SK-N-SH (cell line): ENCODE measurements at regions not wholly inside any gene's neighbourhood (a gene's known extent, or its start where the extent isn't known, plus 50 kb on each side); places are given as distances from the start of the nearest gene placed in this dataset.

Source experiments
- CTCF ChIA-PET: fragments of 300-600, 350-600 bp; formaldehyde crosslinking; extraction: SDS; loops from one replicate; lab custom pipeline; 2021; lab: Yijun Ruan, JAX
- POLR2A ChIA-PET: fragments of 350-600 bp; sonication (Branson Sonifier 250); formaldehyde crosslinking; extraction: SDS; loops from one replicate; lab custom pipeline; 2020; ENCODE audit warnings: antibody characterized with exemption, inconsistent platforms; lab: Yijun Ruan, JAX
- DNase-seq: peaks from one replicate; pipeline ENCODE4 v3.0.0; 2012
- H2AFZ ChIP-seq: fragments of 200-600 bp; sonication (generic); 2 replicates; pipeline ENCODE4 v1.8.1; 2016; ENCODE audit warnings: antibody characterized with exemption, mild to moderate bottlenecking, low read depth
- H3F3A ChIP-seq: fragments of 200-600 bp; sonication (generic); replicated peaks from 2 replicates; pipeline ENCODE3; 2016; ENCODE audit warnings: antibody characterized with exemption, mild to moderate bottlenecking; ENCODE audit not compliant: insufficient read depth
- H3K27ac ChIP-seq, 2 experiments: fragments of 200-500 bp in 1 of 2; fragments of 200-600 bp in 1 of 2; sonication (Bioruptor generic) in 1 of 2; sonication (generic), shearing (Covaris generic) in 1 of 2; 2 replicates each; pipeline versions ENCODE4 v1.5.1 to v1.6.1; 2014 to 2016; ENCODE audit warnings: low read depth in 2 of 2, inconsistent platforms in 1 of 2, low read length in 1 of 2, mild to moderate bottlenecking in 1 of 2, mixed read lengths in 1 of 2
- H3K27me3 ChIP-seq: fragments of 200-600 bp; sonication (generic), shearing (Covaris generic); 2 replicates; pipeline ENCODE4 v1.6.1; 2016; ENCODE audit warnings: mixed run types; ENCODE audit not compliant: insufficient read depth
- H3K36me3 ChIP-seq, 2 experiments: fragments of 200-500 bp in 1 of 2; fragments of 200-600 bp in 1 of 2; sonication (Bioruptor generic) in 1 of 2; sonication (generic) in 1 of 2; replicated peaks in 1 of 2; 2 replicates each; pipeline versions ENCODE3 to v1.5.1; 2014 to 2016; ENCODE audit warnings: low read length in 1 of 2, mild to moderate bottlenecking in 1 of 2; ENCODE audit not compliant: insufficient read depth in 2 of 2, control insufficient read depth in 1 of 2
- H3K4me1 ChIP-seq, 2 experiments: fragments of 200-500 bp in 1 of 2; fragments of 200-600 bp in 1 of 2; sonication (Bioruptor generic) in 1 of 2; sonication (generic), shearing (Covaris generic) in 1 of 2; 2 replicates each; pipeline versions ENCODE4 v1.5.1 to v1.6.1; 2014 to 2016; ENCODE audit warnings: low read depth in 1 of 2, low read length in 1 of 2, mixed run types in 1 of 2; ENCODE audit not compliant: insufficient read depth in 2 of 2, control insufficient read depth in 1 of 2
- H3K4me2 ChIP-seq: fragments of 200-600 bp; sonication (generic), shearing (Covaris generic); 2 replicates; pipeline ENCODE4 v1.6.1; 2017; ENCODE audit warnings: mixed run types
- H3K4me3 ChIP-seq, 2 experiments: fragments of 200-500 bp in 1 of 2; fragments of 200-600 bp in 1 of 2; sonication (Bioruptor generic) in 1 of 2; sonication (generic), shearing (Covaris generic) in 1 of 2; 2 replicates each; pipeline versions ENCODE4 v1.5.1 to v1.8.1; 2014 to 2016; ENCODE audit warnings: low read depth in 2 of 2, inconsistent platforms in 1 of 2, low read length in 1 of 2, mild to moderate bottlenecking in 1 of 2, mixed read lengths in 1 of 2, moderate library complexity in 1 of 2
- H3K79me2 ChIP-seq: fragments of 200-600 bp; sonication (generic); 2 replicates; pipeline ENCODE4 v1.8.1; 2017; ENCODE audit warnings: mild to moderate bottlenecking; ENCODE audit not compliant: insufficient read depth
- H3K9ac ChIP-seq: fragments of 200-600 bp; sonication (generic); 2 replicates; pipeline ENCODE4 v1.6.1; 2017; ENCODE audit warnings: mixed run types
- H3K9me2 ChIP-seq: fragments of 200-600 bp; sonication (generic); 2 replicates; pipeline ENCODE4 v1.6.1; 2017; ENCODE audit warnings: mixed run types
- H3K9me3 ChIP-seq: fragments of 200-600 bp; sonication (generic); 2 replicates; pipeline ENCODE4 v1.6.1; 2017; ENCODE audit warnings: mixed run types, mild to moderate bottlenecking, moderate library complexity
- H4K20me1 ChIP-seq: fragments of 200-600 bp; sonication (generic); 2 replicates; pipeline ENCODE4 v1.6.1; 2017; ENCODE audit warnings: mild to moderate bottlenecking, mixed run types; ENCODE audit not compliant: insufficient read depth
- CHD2 ChIP-seq: fragments of 150-350 bp; IDR thresholded peaks from 2 replicates; pipeline ENCODE4 v1.6.1; 2018; ENCODE audit warnings: low read length; ENCODE audit not compliant: partially characterized antibody
- CTCF ChIP-seq: fragments of 200-600 bp; sonication (generic); IDR thresholded peaks from 2 replicates; pipeline ENCODE4 v1.6.1; 2017; ENCODE audit warnings: antibody characterized with exemption, mild to moderate bottlenecking, moderate library complexity
- EP300 ChIP-seq, 2 experiments: IDR thresholded peaks; 2 replicates each; pipeline versions ENCODE4 v1.4.0 to v1.6.1; 2012; ENCODE audit warnings: borderline replicate concordance in 1 of 2, low read depth in 1 of 2, low read length in 1 of 2
- FOXJ3 ChIP-seq: sonication (generic); formaldehyde crosslinking; IDR thresholded peaks from 2 replicates; pipeline ENCODE4 v1.5.1; 2020; ENCODE audit warnings: mild to moderate bottlenecking, missing genetic modification reagents
- IRF3 ChIP-seq: fragments of 150-350 bp; IDR thresholded peaks from 2 replicates; pipeline ENCODE4 v1.6.1; 2016; ENCODE audit warnings: mild to moderate bottlenecking, low read depth, low read length
- NFIC ChIP-seq: IDR thresholded peaks from 2 replicates; pipeline ENCODE4 v1.4.0; 2012; ENCODE audit warnings: borderline replicate concordance
- POLR2AphosphoS5 ChIP-seq: IDR thresholded peaks from 2 replicates; pipeline ENCODE4 v1.6.1; 2012; ENCODE audit warnings: low read depth, low read length
- RAD21 ChIP-seq: IDR thresholded peaks from 2 replicates; pipeline ENCODE4 v1.6.1; 2012; ENCODE audit warnings: mild to moderate bottlenecking, low read length
- RFX5 ChIP-seq: IDR thresholded peaks from 2 replicates; pipeline ENCODE4 v1.6.1; 2012; ENCODE audit warnings: mild to moderate bottlenecking, improper control_type of control experiment, low read length
- YY1 ChIP-seq: IDR thresholded peaks from 2 replicates; pipeline ENCODE4 v1.4.0; 2012; ENCODE audit warnings: low read depth, mild to moderate bottlenecking
- WGBS: methylation state at CpG from one replicate; pipeline ENCODE4 v1.1.6; 2017; ENCODE audit warnings: low lambda C conversion rate; 5-methylcytosine and 5-hydroxymethylcytosine counted together
- TF ChIP-seq, protein P1 (sequence below): fragments of 150-350 bp; IDR thresholded peaks from 2 replicates; pipeline ENCODE4 v1.6.1; 2017; ENCODE audit warnings: antibody characterized with exemption, low read length, low read depth, borderline replicate concordance
- TF ChIP-seq, protein P2 (sequence below): IDR thresholded peaks from 2 replicates; pipeline ENCODE4; 2012
- TF ChIP-seq, protein P3 (sequence below): IDR thresholded peaks from 2 replicates; pipeline ENCODE4 v1.4.0; 2012; ENCODE audit warnings: low read depth, borderline replicate concordance

- TF ChIP-seq IRF3 (no peak), POLR2AphosphoS5 (no peak), EP300 (IDR thresholded peaks at IDR 0.05; ENCODE audit: borderline replicate concordance in 1 of 2, low read depth in 1 of 2, low read length in 1 of 2) (no peak), RAD21 (no peak), FOXJ3 (CRISPR knock-in tag) (no peak), NFIC (no peak), CTCF (no peak), RFX5 (no peak), CHD2 (no peak), YY1 (no peak)
- TF ChIP-seq, protein P1, sequence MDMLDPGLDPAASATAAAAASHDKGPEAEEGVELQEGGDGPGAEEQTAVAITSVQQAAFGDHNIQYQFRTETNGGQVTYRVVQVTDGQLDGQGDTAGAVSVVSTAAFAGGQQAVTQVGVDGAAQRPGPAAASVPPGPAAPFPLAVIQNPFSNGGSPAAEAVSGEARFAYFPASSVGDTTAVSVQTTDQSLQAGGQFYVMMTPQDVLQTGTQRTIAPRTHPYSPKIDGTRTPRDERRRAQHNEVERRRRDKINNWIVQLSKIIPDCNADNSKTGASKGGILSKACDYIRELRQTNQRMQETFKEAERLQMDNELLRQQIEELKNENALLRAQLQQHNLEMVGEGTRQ = no peak
- TF ChIP-seq, protein P2, sequence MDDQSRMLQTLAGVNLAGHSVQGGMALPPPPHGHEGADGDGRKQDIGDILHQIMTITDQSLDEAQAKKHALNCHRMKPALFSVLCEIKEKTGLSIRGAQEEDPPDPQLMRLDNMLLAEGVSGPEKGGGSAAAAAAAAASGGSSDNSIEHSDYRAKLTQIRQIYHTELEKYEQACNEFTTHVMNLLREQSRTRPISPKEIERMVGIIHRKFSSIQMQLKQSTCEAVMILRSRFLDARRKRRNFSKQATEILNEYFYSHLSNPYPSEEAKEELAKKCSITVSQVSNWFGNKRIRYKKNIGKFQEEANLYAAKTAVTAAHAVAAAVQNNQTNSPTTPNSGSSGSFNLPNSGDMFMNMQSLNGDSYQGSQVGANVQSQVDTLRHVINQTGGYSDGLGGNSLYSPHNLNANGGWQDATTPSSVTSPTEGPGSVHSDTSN = no peak
- TF ChIP-seq, protein P3, sequence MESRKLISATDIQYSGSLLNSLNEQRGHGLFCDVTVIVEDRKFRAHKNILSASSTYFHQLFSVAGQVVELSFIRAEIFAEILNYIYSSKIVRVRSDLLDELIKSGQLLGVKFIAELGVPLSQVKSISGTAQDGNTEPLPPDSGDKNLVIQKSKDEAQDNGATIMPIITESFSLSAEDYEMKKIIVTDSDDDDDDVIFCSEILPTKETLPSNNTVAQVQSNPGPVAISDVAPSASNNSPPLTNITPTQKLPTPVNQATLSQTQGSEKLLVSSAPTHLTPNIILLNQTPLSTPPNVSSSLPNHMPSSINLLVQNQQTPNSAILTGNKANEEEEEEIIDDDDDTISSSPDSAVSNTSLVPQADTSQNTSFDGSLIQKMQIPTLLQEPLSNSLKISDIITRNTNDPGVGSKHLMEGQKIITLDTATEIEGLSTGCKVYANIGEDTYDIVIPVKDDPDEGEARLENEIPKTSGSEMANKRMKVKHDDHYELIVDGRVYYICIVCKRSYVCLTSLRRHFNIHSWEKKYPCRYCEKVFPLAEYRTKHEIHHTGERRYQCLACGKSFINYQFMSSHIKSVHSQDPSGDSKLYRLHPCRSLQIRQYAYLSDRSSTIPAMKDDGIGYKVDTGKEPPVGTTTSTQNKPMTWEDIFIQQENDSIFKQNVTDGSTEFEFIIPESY = no peak
- TF ChIP-seq, all 33 proteins: peak for 0
- H3K9me3 ChIP-seq = no peaks in the 10 kb centered on the region
- no peak for DNase-seq
- H4K20me1 ChIP-seq = no peaks in the 10 kb centered on the region
- H2AFZ ChIP-seq = no peak overlapping the region
- H3K36me3 ChIP-seq = no peaks in the 10 kb centered on the region
- no peaks in the 10 kb centered on the region; a peak in 1 of 4 replicates for H3K4me1 ChIP-seq
- H3K9ac ChIP-seq = no peak overlapping the region
- no peaks in the 10 kb centered on the region for H3K79me2 ChIP-seq
- H3K4me3 ChIP-seq = no peak overlapping the region
- no peak overlapping the region for H3K4me2 ChIP-seq
- no peaks in the 10 kb centered on the region for H3F3A ChIP-seq
- ChIA-PET POLR2A (no interaction called here), CTCF (no interaction called here)
- WGBS = 56% methylated on average over 2 of the region's 2 CpGs
- no peaks in the 10 kb centered on the region for H3K9me2 ChIP-seq
- H3K27me3 ChIP-seq = no peaks in the 10 kb centered on the region
- no peak overlapping the region for H3K27ac ChIP-seq
Observed at GRCh38 chr7:81277691-81278090, 358.8 kb upstream of the SEMA3C start.
